ENCODE measurements at regions not wholly inside any gene's neighbourhood (a gene's known extent, or its start where the extent isn't known, plus 50 kb on each side); places are given as distances from the start of the nearest gene placed in this dataset.
"Not testable (repeated sequence)": the region's sequence is repeated elsewhere in the genome, so short reads cannot be mapped to it uniquely, and the experiment has no call there.

- no peaks in the 10 kb centered on the region for H3K4me1 ChIP-seq (ENCODE audit: insufficient read depth, low read length)
- Mint-ChIP-seq H3K4me3 (no peak overlapping the region), H3K27ac (no peak overlapping the region), H3K9me3 (no peaks in the 10 kb centered on the region), H3K36me3 (no peaks in the 10 kb centered on the region), H3K4me1 (no peaks in the 10 kb centered on the region), H3K27me3 (peaks cover 5 to 19% of the 10 kb centered on the region in 2 donors)
- no peaks in the 10 kb centered on the region for H3K36me3 ChIP-seq (ENCODE audit: insufficient read depth, low read length)
- H3K27ac ChIP-seq (ENCODE audit: low read depth, low read length) = no peak overlapping the region
- ChIA-PET POLR2A (no interaction called here), CTCF (no interaction called here)
- no peaks in the 10 kb centered on the region for H3K27me3 ChIP-seq (ENCODE audit: insufficient read depth, low read length, poor library complexity, severe bottlenecking)
- no peaks in the 10 kb centered on the region for H3K9me3 ChIP-seq (ENCODE audit: low read length)
- no peak overlapping the region for H3K4me3 ChIP-seq (ENCODE audit: low read length)
- DNase-seq = no peak
Observed at GRCh38 chr5:66285343-66285922, 141.3 kb downstream of the SREK1 start.

DNA sequence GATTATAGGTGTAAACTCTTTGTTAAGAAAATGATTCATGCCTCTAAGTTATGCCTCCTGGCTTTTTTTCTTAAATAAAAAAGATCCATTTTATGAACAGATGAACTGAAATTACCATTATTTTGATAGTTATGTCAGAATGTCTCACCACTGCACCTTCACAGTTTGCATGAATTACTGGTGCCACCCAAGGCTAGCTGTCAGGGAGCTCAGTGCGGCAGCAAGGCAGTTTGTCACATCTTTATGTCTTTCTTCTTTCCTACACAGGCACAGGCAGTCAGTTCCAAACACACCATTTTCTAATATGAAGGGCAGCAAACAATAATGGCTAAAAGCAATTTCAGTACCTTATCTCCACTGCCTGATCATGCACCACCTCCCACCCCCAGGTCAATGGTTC lies 147.7 kb downstream of the SREK1 start:
- CTCF ChIA-PET = no interaction called here
- POLR2A ChIA-PET = no interaction called here
- Histone ChIP-seq H3K9me3 (ENCODE audit: low read length) (no peaks in the 10 kb centered on the region), H3K27ac (ENCODE audit: low read depth, low read length) (no peak overlapping the region), H3K27me3 (ENCODE audit: insufficient read depth, low read length, poor library complexity, severe bottlenecking) (no peaks in the 10 kb centered on the region), H3K4me3 (ENCODE audit: low read length) (no peak overlapping the region), H3K4me1 (ENCODE audit: insufficient read depth, low read length) (no peaks in the 10 kb centered on the region), H3K36me3 (ENCODE audit: insufficient read depth, low read length) (no peaks in the 10 kb centered on the region)
- H3K27ac Mint-ChIP-seq = no peak overlapping the region
- H3K36me3 Mint-ChIP-seq = no peaks in the 10 kb centered on the region
- H3K27me3 Mint-ChIP-seq = peaks cover 8 to 34% of the 10 kb centered on the region in 2 donors
- no peaks in the 10 kb centered on the region for H3K9me3 Mint-ChIP-seq
- no peak overlapping the region for H3K4me3 Mint-ChIP-seq
- H3K4me1 Mint-ChIP-seq = no peaks in the 10 kb centered on the region
- no peak for DNase-seq

GRCh38 chr5:66293851-66294250 lies 149.8 kb downstream of the SREK1 start:
- Mint-ChIP-seq H3K27ac (peak overlapping the region in 1 of 8 donors; percentile 51), H3K27me3 (peaks cover 4 to 27% of the 10 kb centered on the region in 2 donors)
- H3K36me3 Mint-ChIP-seq; H3K4me1 Mint-ChIP-seq; POLR2A ChIA-PET; H3K4me3 Mint-ChIP-seq; H3K4me3 ChIP-seq (ENCODE audit: low read length); H3K27ac ChIP-seq (ENCODE audit: low read depth, low read length); H3K4me1 ChIP-seq (ENCODE audit: insufficient read depth, low read length); DNase-seq; H3K9me3 Mint-ChIP-seq; H3K27me3 ChIP-seq (ENCODE audit: insufficient read depth, low read length, poor library complexity, severe bottlenecking); CTCF ChIA-PET; H3K36me3 ChIP-seq (ENCODE audit: insufficient read depth, low read length); H3K9me3 ChIP-seq (ENCODE audit: low read length): not testable (repeated sequence)

GRCh38 chr5:66299463-66299862 lies 155.4 kb downstream of the SREK1 start:
- Histone ChIP-seq H3K4me3 (ENCODE audit: low read length) (no peak overlapping the region), H3K27me3 (ENCODE audit: insufficient read depth, low read length, poor library complexity, severe bottlenecking) (no peaks in the 10 kb centered on the region), H3K27ac (ENCODE audit: low read depth, low read length) (no peak overlapping the region), H3K9me3 (ENCODE audit: low read length) (no peaks in the 10 kb centered on the region), H3K4me1 (ENCODE audit: insufficient read depth, low read length) (no peaks in the 10 kb centered on the region), H3K36me3 (ENCODE audit: insufficient read depth, low read length) (no peaks in the 10 kb centered on the region)
- no peaks in the 10 kb centered on the region for H3K9me3 Mint-ChIP-seq
- POLR2A ChIA-PET = no interaction called here
- no peaks in the 10 kb centered on the region for H3K36me3 Mint-ChIP-seq
- H3K4me3 Mint-ChIP-seq = no peak overlapping the region
- H3K27ac Mint-ChIP-seq = no peak overlapping the region
- CTCF ChIA-PET = interaction anchor here (1.3 kb wide), 1 partner anchor 13 kb away, joined by 3 read pairs; no protein-coding TSS in a partner anchor
- H3K4me1 Mint-ChIP-seq = no peaks in the 10 kb centered on the region
- no peak for DNase-seq
- peaks cover 2 to 10% of the 10 kb centered on the region in 2 donors for H3K27me3 Mint-ChIP-seq

DNA sequence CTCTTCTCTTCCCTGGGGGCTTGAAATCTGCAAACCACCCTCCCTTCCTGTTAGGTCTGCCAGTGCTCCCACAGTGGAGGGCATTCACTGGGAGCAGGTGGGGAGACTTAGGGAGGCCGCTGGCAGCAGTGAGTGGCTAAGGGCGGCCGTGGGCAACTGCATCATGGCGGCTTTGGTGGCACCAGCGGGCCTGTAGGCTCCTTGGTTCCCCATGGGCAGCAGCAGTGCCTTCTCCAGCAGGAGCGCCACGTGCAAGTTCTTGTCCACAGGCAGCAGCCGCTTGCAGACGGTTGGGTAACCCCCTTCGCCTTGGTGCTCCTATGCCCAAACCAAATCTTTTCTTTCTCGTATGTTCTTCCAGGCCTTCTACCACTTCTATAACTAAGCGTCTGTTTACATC lies 158.2 kb downstream of the SREK1 start:
- H3K27ac Mint-ChIP-seq = no peak overlapping the region
- H3K9me3 Mint-ChIP-seq = no peaks in the 10 kb centered on the region
- no peaks in the 10 kb centered on the region for H3K9me3 ChIP-seq (ENCODE audit: low read length)
- no peaks in the 10 kb centered on the region for H3K36me3 ChIP-seq (ENCODE audit: insufficient read depth, low read length)
- no peak overlapping the region for H3K4me3 Mint-ChIP-seq
- CTCF ChIA-PET = no interaction called here
- no peak overlapping the region for H3K27ac ChIP-seq (ENCODE audit: low read depth, low read length)
- no peak for DNase-seq
- POLR2A ChIA-PET = no interaction called here
- no peaks in the 10 kb centered on the region for H3K36me3 Mint-ChIP-seq
- no peak overlapping the region for H3K4me3 ChIP-seq (ENCODE audit: low read length)
- peaks cover 7 to 23% of the 10 kb centered on the region in 2 donors for H3K27me3 Mint-ChIP-seq
- H3K4me1 Mint-ChIP-seq = peaks cover 0 to 4% (median under 1%) of the 10 kb centered on the region in 3 donors
- no peaks in the 10 kb centered on the region for H3K4me1 ChIP-seq (ENCODE audit: insufficient read depth, low read length)
- H3K27me3 ChIP-seq (ENCODE audit: insufficient read depth, low read length, poor library complexity, severe bottlenecking) = no peaks in the 10 kb centered on the region

GRCh38 chr5:66306105-66306843 lies 162.2 kb downstream of the SREK1 start:
- CTCF ChIA-PET = interaction anchor here (1.0 to 2.0 kb wide), 9 partner anchors 10 to 470 kb away, joined by 3 to 8 read pairs (median 4); no protein-coding TSS in a partner anchor
- Mint-ChIP-seq H3K27ac (peak overlapping the region in 1 of 8 donors; percentile 60), H3K9me3 (no peaks in the 10 kb centered on the region), H3K36me3 (no peaks in the 10 kb centered on the region), H3K4me1 (peaks cover 4 to 8% (median 4%) of the 10 kb centered on the region in 3 donors), H3K4me3 (no peak overlapping the region), H3K27me3 (peaks cover 7 to 21% of the 10 kb centered on the region in 2 donors)
- peak in 2 of 5 donors; percentile 10 to 13 for DNase-seq
- no peaks in the 10 kb centered on the region for H3K9me3 ChIP-seq (ENCODE audit: low read length)
- POLR2A ChIA-PET = no interaction called here
- no peaks in the 10 kb centered on the region for H3K36me3 ChIP-seq (ENCODE audit: insufficient read depth, low read length)
- no peak overlapping the region for H3K4me3 ChIP-seq (ENCODE audit: low read length)
- no peaks in the 10 kb centered on the region for H3K4me1 ChIP-seq (ENCODE audit: insufficient read depth, low read length)
- no peaks in the 10 kb centered on the region for H3K27me3 ChIP-seq (ENCODE audit: insufficient read depth, low read length, poor library complexity, severe bottlenecking)
- no peak overlapping the region for H3K27ac ChIP-seq (ENCODE audit: low read depth, low read length)

DNA sequence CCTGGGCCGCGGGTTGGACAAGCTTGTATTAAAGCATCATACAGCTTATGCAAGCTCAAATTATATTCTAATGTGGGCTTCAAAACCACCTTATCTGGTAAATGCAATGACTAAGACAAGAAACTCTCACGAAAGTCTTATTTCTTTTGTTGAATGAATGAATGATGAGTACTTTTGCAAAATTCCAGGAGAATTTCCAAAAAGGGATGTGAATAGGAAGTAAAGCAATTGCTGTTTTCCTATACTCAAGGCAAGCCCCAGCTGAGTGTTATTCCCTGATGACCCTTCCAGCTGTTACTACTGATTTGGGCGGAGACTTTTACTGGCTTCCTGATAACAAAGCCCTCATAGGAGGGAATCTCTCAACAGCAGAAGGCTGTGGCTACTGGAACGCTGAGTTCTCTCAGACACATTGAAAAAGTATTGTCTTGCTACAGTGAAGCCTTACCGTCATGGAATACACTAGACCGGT lies 162.8 kb downstream of the SREK1 start:
- no peak overlapping the region for H3K4me3 Mint-ChIP-seq
- ChIA-PET POLR2A (no interaction called here), CTCF (interaction anchor here (1.0 to 2.0 kb wide), 9 partner anchors 9 to 471 kb away, joined by 3 to 8 read pairs (median 4); no protein-coding TSS in a partner anchor)
- no peaks in the 10 kb centered on the region for H3K36me3 Mint-ChIP-seq
- no peak for DNase-seq
- Histone ChIP-seq H3K4me3 (ENCODE audit: low read length) (no peak overlapping the region), H3K27ac (ENCODE audit: low read depth, low read length) (no peak overlapping the region), H3K36me3 (ENCODE audit: insufficient read depth, low read length) (no peaks in the 10 kb centered on the region), H3K9me3 (ENCODE audit: low read length) (no peaks in the 10 kb centered on the region), H3K27me3 (ENCODE audit: insufficient read depth, low read length, poor library complexity, severe bottlenecking) (no peaks in the 10 kb centered on the region), H3K4me1 (ENCODE audit: insufficient read depth, low read length) (no peaks in the 10 kb centered on the region)
- peaks cover 5 to 19% of the 10 kb centered on the region in 2 donors for H3K27me3 Mint-ChIP-seq
- H3K9me3 Mint-ChIP-seq = no peaks in the 10 kb centered on the region
- H3K27ac Mint-ChIP-seq = no peak overlapping the region
- H3K4me1 Mint-ChIP-seq = peaks cover 4 to 8% (median 4%) of the 10 kb centered on the region in 3 donors

GRCh38 chr5:66307647-66308241 lies 163.6 kb downstream of the SREK1 start:
- no peaks in the 10 kb centered on the region for H3K27me3 ChIP-seq (ENCODE audit: insufficient read depth, low read length, poor library complexity, severe bottlenecking)
- no peaks in the 10 kb centered on the region for H3K36me3 Mint-ChIP-seq
- H3K9me3 Mint-ChIP-seq = no peaks in the 10 kb centered on the region
- no peaks in the 10 kb centered on the region for H3K4me1 ChIP-seq (ENCODE audit: insufficient read depth, low read length)
- no peak overlapping the region for H3K4me3 ChIP-seq (ENCODE audit: low read length)
- H3K4me3 Mint-ChIP-seq = no peak overlapping the region
- H3K27me3 Mint-ChIP-seq = peaks cover 7 to 18% of the 10 kb centered on the region in 2 donors
- DNase-seq = peak in 2 of 5 donors; percentile 29 to 41
- H3K27ac ChIP-seq (ENCODE audit: low read depth, low read length) = no peak overlapping the region
- no peaks in the 10 kb centered on the region for H3K36me3 ChIP-seq (ENCODE audit: insufficient read depth, low read length)
- H3K9me3 ChIP-seq (ENCODE audit: low read length) = no peaks in the 10 kb centered on the region
- no peak overlapping the region for H3K27ac Mint-ChIP-seq
- CTCF ChIA-PET = interaction anchor here (1.1 to 1.5 kb wide), 3 partner anchors 10 to 42 kb away, joined by 3 to 4 read pairs (median 3); no protein-coding TSS in a partner anchor
- peaks cover 4 to 8% (median 4%) of the 10 kb centered on the region in 3 donors for H3K4me1 Mint-ChIP-seq
- POLR2A ChIA-PET = no interaction called here
